Gastrocnemius medialis (tissue), 4 donors: ENCODE measurements at regions not wholly inside any gene's neighbourhood (a gene's known extent, or its start where the extent isn't known, plus 50 kb on each side); places are given as distances from the start of the nearest gene placed in this dataset.

Experiments
- ATAC-seq, 2 donors: fragments of 150-250 bp; one replicate each; pipeline ENCODE4 v1.9.1; 2016
- DNase-seq, 2 donors: peaks; one replicate each; pipeline ENCODE4 v3.0.0-alpha.2; 2019
- H3K27ac ChIP-seq, 4 donors: fragments of 200-600 bp; sonication (generic); 1 replicate in 1 of 4; 2 replicates in 3 of 4; pipeline ENCODE4 v1.5.1; 2016 to 2018; ENCODE audit warnings: mild to moderate bottlenecking in 2 of 4, moderate library complexity in 1 of 4
- H3K27me3 ChIP-seq, 3 donors: fragments of 200-600 bp; sonication (generic) in 2 of 3; 1 replicate in 1 of 3; 2 replicates in 2 of 3; pipeline versions ENCODE4 v1.5.1 to v1.6.0; 2016 to 2019; ENCODE audit warnings: mild to moderate bottlenecking in 1 of 3, moderate library complexity in 1 of 3
- H3K36me3 ChIP-seq, 2 donors: fragments of 200-600 bp; sonication (generic) in 1 of 2; one replicate each; pipeline ENCODE4 v1.5.1; 2017 to 2018
- H3K4me1 ChIP-seq, 2 donors: fragments of 200-600 bp; sonication (generic) in 1 of 2; one replicate each; pipeline ENCODE4 v1.5.1; 2016 to 2017; ENCODE audit warnings: mild to moderate bottlenecking in 2 of 2
- H3K4me3 ChIP-seq, 4 donors: fragments of 200-600 bp; sonication (generic) in 3 of 4; 1 replicate in 1 of 4; 2 replicates in 3 of 4; pipeline ENCODE4 v1.5.1; 2016 to 2019; ENCODE audit warnings: mild to moderate bottlenecking in 2 of 4
- H3K9me3 ChIP-seq, 3 donors: fragments of 200-600 bp; sonication (generic) in 2 of 3; 1 replicate in 1 of 3; 2 replicates in 2 of 3; pipeline ENCODE4 v1.5.1; 2016 to 2019
- CTCF ChIP-seq, 5 experiments: fragments of 450-650 bp in 3 of 5; fragments of 200-600 bp in 2 of 5; sonication (generic) in 2 of 5; IDR thresholded peaks in 4 of 5; conservative IDR thresholded peaks in 1 of 5; 1 replicate in 4 of 5; 2 replicates in 1 of 5; pipeline ENCODE4 v1.5.1; 2016 to 2019; ENCODE audit warnings: antibody characterized with exemption in 5 of 5, mild to moderate bottlenecking in 3 of 5, moderate library complexity in 3 of 5
- POLR2A ChIP-seq, 2 donors: fragments of 450-650 bp; IDR thresholded peaks; one replicate each; pipeline ENCODE4 v1.6.1; 2017; ENCODE audit warnings: antibody characterized with exemption in 2 of 2, mild to moderate bottlenecking in 2 of 2, moderate library complexity in 2 of 2
- in situ Hi-C, 4 donors: fragments of 200-750 bp; cut with MboI; loops; one replicate each; pipeline versions ENCODE4 v1.15.0 to v1.8.0; 2017; ENCODE audit warnings: low sequenced_read_pairs in 4 of 4
- intact Hi-C: fragments of 100-400 bp; cut with DNase I; formaldehyde crosslinking; loops from one replicate; pipeline ENCODE4 v1.15.1; 2023; ENCODE audit warnings: low total_unique reads

- no peak overlapping the region for H3K4me3 ChIP-seq
- H3K4me1 ChIP-seq = peaks cover 8 to 9% of the 10 kb centered on the region in 2 donors
- no peak for DNase-seq
- no peaks in the 10 kb centered on the region for H3K9me3 ChIP-seq
- TF ChIP-seq CTCF (IDR thresholded peaks at IDR 0.05 in 4 of 5, conservative IDR thresholded peaks at IDR 0.05 in 1 of 5) (no peak), POLR2A (IDR thresholded peaks at IDR 0.05) (no peak)
- ATAC-seq = no peak
- in situ Hi-C loops (loop anchor here in 3 of 4 donors (25.0 kb wide), 3 partner anchors 422 to 522 kb away; no protein-coding TSS in a partner anchor), intact Hi-C loops (no loop called here)
- H3K27me3 ChIP-seq = no peaks in the 10 kb centered on the region
- H3K27ac ChIP-seq = no peak overlapping the region
- no peaks in the 10 kb centered on the region for H3K36me3 ChIP-seq
These were observed 357.7 kb downstream of the BCOR start for GRCh38 chrX:39740078-39740477.

- no peak for ATAC-seq
- Histone ChIP-seq H3K9me3 (no peaks in the 10 kb centered on the region), H3K27ac (no peak overlapping the region), H3K4me1 (peaks cover 0 to under 1% of the 10 kb centered on the region in 2 donors), H3K27me3 (no peaks in the 10 kb centered on the region), H3K4me3 (no peak overlapping the region), H3K36me3 (no peaks in the 10 kb centered on the region)
- TF ChIP-seq POLR2A (IDR thresholded peaks at IDR 0.05) = no peak
- no peak for TF ChIP-seq CTCF (IDR thresholded peaks at IDR 0.05 in 4 of 5, conservative IDR thresholded peaks at IDR 0.05 in 1 of 5)
- intact Hi-C loops (no loop called here), in situ Hi-C loops (loop anchor here in 3 of 4 donors (25.0 kb wide), 3 partner anchors 420 to 520 kb away; no protein-coding TSS in a partner anchor)
- DNase-seq = no peak
These were observed 355.9 kb downstream of the BCOR start for GRCh38 chrX:39741904-39742303.

- TF ChIP-seq POLR2A (IDR thresholded peaks at IDR 0.05) = no peak
- in situ Hi-C loops = loop anchor here in 3 of 4 donors (25.0 kb wide), 3 partner anchors 416 to 516 kb away; no protein-coding TSS in a partner anchor
These were observed 351.9 kb downstream of the BCOR start for GRCh38 chrX:39745818-39746217.

GRCh38 chrX:39749135-39749534, 348.6 kb downstream of the BCOR start:
- no peak for TF ChIP-seq CTCF (IDR thresholded peaks at IDR 0.05 in 4 of 5, conservative IDR thresholded peaks at IDR 0.05 in 1 of 5)
- no peak for TF ChIP-seq POLR2A (IDR thresholded peaks at IDR 0.05)
- H3K27ac ChIP-seq = no peak overlapping the region
- H3K4me1 ChIP-seq = no peaks in the 10 kb centered on the region
- H3K36me3 ChIP-seq = no peaks in the 10 kb centered on the region
- intact Hi-C loops (no loop called here), in situ Hi-C loops (loop anchor here in 3 of 4 donors (25.0 kb wide), 3 partner anchors 413 to 513 kb away; no protein-coding TSS in a partner anchor)
- no peaks in the 10 kb centered on the region for H3K27me3 ChIP-seq
- ATAC-seq = no peak
- DNase-seq = no peak
- H3K9me3 ChIP-seq = no peaks in the 10 kb centered on the region
- no peak overlapping the region for H3K4me3 ChIP-seq

More at GRCh38 chrX:39745818-39746217, 351.9 kb downstream of the BCOR start:
- H3K4me1 ChIP-seq = no peaks in the 10 kb centered on the region
- DNase-seq (no peak), ATAC-seq (no peak)
- H3K4me3 ChIP-seq = no peak overlapping the region
- intact Hi-C loops = no loop called here
- no peak overlapping the region for H3K27ac ChIP-seq
- H3K9me3 ChIP-seq = no peaks in the 10 kb centered on the region
- no peaks in the 10 kb centered on the region for H3K36me3 ChIP-seq
- no peaks in the 10 kb centered on the region for H3K27me3 ChIP-seq

- Histone ChIP-seq H3K4me1 (no peaks in the 10 kb centered on the region), H3K36me3 (no peaks in the 10 kb centered on the region), H3K27me3 (no peaks in the 10 kb centered on the region), H3K27ac (no peak overlapping the region), H3K4me3 (no peak overlapping the region), H3K9me3 (no peaks in the 10 kb centered on the region)
- in situ Hi-C loops (loop anchor here in 3 of 4 donors (25.0 kb wide), 3 partner anchors 413 to 513 kb away; no protein-coding TSS in a partner anchor), intact Hi-C loops (no loop called here)
- TF ChIP-seq POLR2A (IDR thresholded peaks at IDR 0.05) = no peak
- TF ChIP-seq CTCF (IDR thresholded peaks at IDR 0.05 in 4 of 5, conservative IDR thresholded peaks at IDR 0.05 in 1 of 5) = no peak
- no peak for DNase-seq
- ATAC-seq = no peak
These were observed 348.0 kb downstream of the BCOR start for GRCh38 chrX:39749728-39750127.
